Keratinocyte (primary cell): ENCODE measurements at regions not wholly inside any gene's neighbourhood (a gene's known extent, or its start where the extent isn't known, plus 50 kb on each side); places are given as distances from the start of the nearest gene placed in this dataset.

ENCODE experiments used
- EZH2 ChIP-seq: IDR thresholded peaks from one replicate; pipeline ENCODE4 v1.6.1; 2012; ENCODE audit warnings: inconsistent platforms, mild to moderate bottlenecking, low read length, moderate library complexity
- TF ChIP-seq, protein P1 (sequence below), 3 experiments: IDR thresholded peaks in 1 of 3; conservative IDR thresholded peaks in 1 of 3; optimal IDR thresholded peaks in 1 of 3; 2 replicates in 2 of 3; 3 replicates in 1 of 3; pipeline versions ENCODE3 to v1.5.1; 2011; ENCODE audit warnings: low read length in 3 of 3, mild to moderate bottlenecking in 3 of 3, moderate library complexity in 2 of 3, control low read depth in 1 of 3, inconsistent platforms in 1 of 3; ENCODE audit not compliant: insufficient read depth in 2 of 3; ENCODE audit errors: extremely low read depth in 1 of 3

DNA sequence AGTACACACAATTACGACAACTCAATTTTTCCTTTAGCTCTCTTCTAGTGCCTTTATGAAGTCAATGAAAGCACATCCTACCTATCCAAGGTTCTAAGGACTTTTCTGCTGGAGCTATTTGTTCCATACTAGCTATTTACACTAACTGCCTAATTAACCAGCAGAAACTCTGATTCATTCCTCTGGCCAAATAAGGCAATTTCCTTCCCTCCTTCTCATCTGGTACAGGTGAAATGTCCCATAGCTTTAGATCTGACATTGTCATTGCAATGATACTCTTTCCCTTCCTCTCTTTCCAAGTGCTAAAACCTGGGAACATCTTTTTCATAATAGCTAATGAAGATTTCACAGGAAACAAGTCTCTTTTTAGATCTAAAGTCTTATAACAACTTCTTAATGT, 521.7 kb downstream of the SOX2 start:
- TF ChIP-seq, protein P1, sequence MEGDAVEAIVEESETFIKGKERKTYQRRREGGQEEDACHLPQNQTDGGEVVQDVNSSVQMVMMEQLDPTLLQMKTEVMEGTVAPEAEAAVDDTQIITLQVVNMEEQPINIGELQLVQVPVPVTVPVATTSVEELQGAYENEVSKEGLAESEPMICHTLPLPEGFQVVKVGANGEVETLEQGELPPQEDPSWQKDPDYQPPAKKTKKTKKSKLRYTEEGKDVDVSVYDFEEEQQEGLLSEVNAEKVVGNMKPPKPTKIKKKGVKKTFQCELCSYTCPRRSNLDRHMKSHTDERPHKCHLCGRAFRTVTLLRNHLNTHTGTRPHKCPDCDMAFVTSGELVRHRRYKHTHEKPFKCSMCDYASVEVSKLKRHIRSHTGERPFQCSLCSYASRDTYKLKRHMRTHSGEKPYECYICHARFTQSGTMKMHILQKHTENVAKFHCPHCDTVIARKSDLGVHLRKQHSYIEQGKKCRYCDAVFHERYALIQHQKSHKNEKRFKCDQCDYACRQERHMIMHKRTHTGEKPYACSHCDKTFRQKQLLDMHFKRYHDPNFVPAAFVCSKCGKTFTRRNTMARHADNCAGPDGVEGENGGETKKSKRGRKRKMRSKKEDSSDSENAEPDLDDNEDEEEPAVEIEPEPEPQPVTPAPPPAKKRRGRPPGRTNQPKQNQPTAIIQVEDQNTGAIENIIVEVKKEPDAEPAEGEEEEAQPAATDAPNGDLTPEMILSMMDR (optimal IDR thresholded peaks at IDR 0.05 in 1 of 3, IDR thresholded peaks at IDR 0.05 in 1 of 3, conservative IDR thresholded peaks at IDR 0.05 in 1 of 3; ENCODE audit: extremely low read depth in 1 of 3, insufficient read depth in 2 of 3, low read length in 3 of 3), result no peak
- TF ChIP-seq EZH2, result no peak
